22Rv1 (cell line): ENCODE measurements at regions not wholly inside any gene's neighbourhood (a gene's known extent, or its start where the extent isn't known, plus 50 kb on each side); places are given as distances from the start of the nearest gene placed in this dataset.

Experiments used
- ZFX ChIP-seq: fragments of 450-650 bp; IDR thresholded peaks from 2 replicates; pipeline ENCODE4 v1.6.1; 2017; ENCODE audit warnings: antibody characterized with exemption, borderline replicate concordance
- TF ChIP-seq, protein P1 (sequence below): fragments of 450-650 bp; IDR thresholded peaks from 2 replicates; pipeline ENCODE4 v1.5.1; 2017; ENCODE audit warnings: mild to moderate bottlenecking

DNA sequence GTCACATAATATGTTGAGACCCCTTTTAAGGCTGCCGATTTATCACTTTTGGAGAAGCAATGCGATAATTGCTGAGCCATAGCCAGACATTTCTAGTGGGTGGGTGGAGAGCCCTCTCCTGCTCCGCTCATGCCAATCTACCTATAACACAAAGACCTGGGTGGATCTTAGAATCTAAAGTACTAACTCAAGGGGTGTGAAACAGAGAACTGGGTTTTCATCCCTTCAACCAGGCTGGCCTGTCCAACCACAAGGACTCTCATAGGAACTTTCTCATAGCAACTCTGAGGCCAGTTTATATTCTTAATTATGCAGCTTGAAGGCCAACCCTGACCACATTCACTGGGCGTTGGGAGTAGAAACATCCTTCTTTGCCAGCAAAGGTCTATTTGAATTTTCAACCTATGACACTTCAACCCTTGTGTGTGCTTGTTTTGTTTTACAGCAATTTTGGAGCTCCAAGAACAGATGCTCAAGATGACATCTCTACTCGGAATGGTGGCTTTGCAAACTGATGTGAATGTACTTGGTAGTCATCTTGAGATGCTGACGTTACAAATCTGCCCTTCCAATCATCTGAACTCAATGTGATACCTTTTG, 1198.2 kb upstream of the AUTS2 start:
- TF ChIP-seq, protein P1, sequence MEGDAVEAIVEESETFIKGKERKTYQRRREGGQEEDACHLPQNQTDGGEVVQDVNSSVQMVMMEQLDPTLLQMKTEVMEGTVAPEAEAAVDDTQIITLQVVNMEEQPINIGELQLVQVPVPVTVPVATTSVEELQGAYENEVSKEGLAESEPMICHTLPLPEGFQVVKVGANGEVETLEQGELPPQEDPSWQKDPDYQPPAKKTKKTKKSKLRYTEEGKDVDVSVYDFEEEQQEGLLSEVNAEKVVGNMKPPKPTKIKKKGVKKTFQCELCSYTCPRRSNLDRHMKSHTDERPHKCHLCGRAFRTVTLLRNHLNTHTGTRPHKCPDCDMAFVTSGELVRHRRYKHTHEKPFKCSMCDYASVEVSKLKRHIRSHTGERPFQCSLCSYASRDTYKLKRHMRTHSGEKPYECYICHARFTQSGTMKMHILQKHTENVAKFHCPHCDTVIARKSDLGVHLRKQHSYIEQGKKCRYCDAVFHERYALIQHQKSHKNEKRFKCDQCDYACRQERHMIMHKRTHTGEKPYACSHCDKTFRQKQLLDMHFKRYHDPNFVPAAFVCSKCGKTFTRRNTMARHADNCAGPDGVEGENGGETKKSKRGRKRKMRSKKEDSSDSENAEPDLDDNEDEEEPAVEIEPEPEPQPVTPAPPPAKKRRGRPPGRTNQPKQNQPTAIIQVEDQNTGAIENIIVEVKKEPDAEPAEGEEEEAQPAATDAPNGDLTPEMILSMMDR, result no peak
- TF ChIP-seq ZFX, result no peak
